Prostate gland (tissue), 2 donors: ENCODE measurements at regions not wholly inside any gene's neighbourhood (a gene's known extent, or its start where the extent isn't known, plus 50 kb on each side); places are given as distances from the start of the nearest gene placed in this dataset.

ENCODE experiments used
- CTCF ChIP-seq, 4 experiments: fragments of 200-600 bp in 2 of 4; fragments of 450-650 bp in 2 of 4; sonication (generic) in 2 of 4; IDR thresholded peaks; 1 replicate in 3 of 4; 2 replicates in 1 of 4; pipeline ENCODE4 v1.5.1; 2016 to 2019; ENCODE audit warnings: antibody characterized with exemption in 4 of 4, mild to moderate bottlenecking in 2 of 4, moderate library complexity in 2 of 4
- POLR2A ChIP-seq: fragments of 450-650 bp; IDR thresholded peaks from one replicate; pipeline ENCODE4 v1.6.1; 2016; ENCODE audit warnings: antibody characterized with exemption, mild to moderate bottlenecking
- POLR2AphosphoS5 ChIP-seq: sonication (generic); formaldehyde crosslinking; IDR thresholded peaks from one replicate; pipeline ENCODE4 v1.6.1; 2017; ENCODE audit warnings: antibody characterized with exemption

GRCh38 chr7:12974451-12975166 is 287.2 kb downstream of the ARL4A start:
- TF ChIP-seq POLR2A, result no peak
- no peak for TF ChIP-seq POLR2AphosphoS5
- no peak for TF ChIP-seq CTCF (IDR thresholded peaks at IDR 0.05)
